Mesenchymal stem cell (in vitro differentiated cells and primary cell): ENCODE measurements at regions not wholly inside any gene's neighbourhood (a gene's known extent, or its start where the extent isn't known, plus 50 kb on each side); places are given as distances from the start of the nearest gene placed in this dataset.

ENCODE experiments used
- DNase-seq: peaks from one replicate; pipeline ENCODE4 v3.0.0-alpha.2; 2013
- H2AFZ ChIP-seq: one replicate; pipeline ENCODE4 v1.6.1; 2013; ENCODE audit warnings: low read depth, mild to moderate bottlenecking, control low read depth, inconsistent platforms, low read length, moderate library complexity
- H2AK5ac ChIP-seq: 2 replicates; pipeline ENCODE4 v1.6.1; 2013; ENCODE audit warnings: low read length, moderate library complexity, mild to moderate bottlenecking, inconsistent platforms; ENCODE audit not compliant: severe bottlenecking
- H2BK120ac ChIP-seq: one replicate; pipeline ENCODE4 v1.6.1; 2013; ENCODE audit warnings: low read depth, mild to moderate bottlenecking, inconsistent platforms, low read length, moderate library complexity
- H2BK12ac ChIP-seq, 2 experiments: one replicate each; pipeline ENCODE4 v1.6.1; 2013; ENCODE audit warnings: inconsistent platforms in 2 of 2, low read length in 2 of 2, mild to moderate bottlenecking in 2 of 2, moderate library complexity in 2 of 2, control low read depth in 1 of 2
- H2BK15ac ChIP-seq: one replicate; pipeline ENCODE4 v1.6.1; 2013; ENCODE audit warnings: mild to moderate bottlenecking, low read depth, inconsistent platforms; ENCODE audit not compliant: poor library complexity, severe bottlenecking
- H2BK5ac ChIP-seq: 2 replicates; pipeline ENCODE4 v1.6.1; 2013; ENCODE audit warnings: low read depth, mild to moderate bottlenecking, low read length, control low read depth, inconsistent platforms; ENCODE audit not compliant: poor library complexity, severe bottlenecking
- H3K14ac ChIP-seq, 2 experiments: one replicate each; pipeline ENCODE4 v1.6.1; 2013; ENCODE audit warnings: inconsistent platforms in 2 of 2, low read length in 2 of 2, control low read depth in 1 of 2, mild to moderate bottlenecking in 1 of 2, moderate library complexity in 1 of 2
- H3K18ac ChIP-seq, 2 experiments: one replicate each; pipeline ENCODE4 v1.6.1; 2013; ENCODE audit warnings: inconsistent platforms in 2 of 2, low read length in 2 of 2, control low read depth in 1 of 2, low read depth in 1 of 2, mild to moderate bottlenecking in 1 of 2
- H3K23ac ChIP-seq, 2 experiments: one replicate each; pipeline ENCODE4 v1.6.1; 2013; ENCODE audit warnings: inconsistent platforms in 2 of 2, low read length in 2 of 2, mild to moderate bottlenecking in 2 of 2, moderate library complexity in 2 of 2, control low read depth in 1 of 2
- H3K27ac ChIP-seq: 2 replicates; pipeline ENCODE4 v1.5.1; 2013; ENCODE audit warnings: mild to moderate bottlenecking, moderate library complexity, low read length, control low read depth, inconsistent platforms; ENCODE audit not compliant: poor library complexity, severe bottlenecking
- H3K27me3 ChIP-seq, 2 experiments: 2 replicates each; pipeline versions ENCODE4 v1.6.1 to v1.7.0; 2013; ENCODE audit warnings: low read length in 2 of 2, mild to moderate bottlenecking in 2 of 2, moderate library complexity in 2 of 2, control low read depth in 1 of 2, inconsistent platforms in 1 of 2; ENCODE audit not compliant: control insufficient read depth in 1 of 2, insufficient read depth in 1 of 2
- H3K36me3 ChIP-seq, 2 experiments: 2 replicates each; pipeline versions ENCODE4 v1.6.1 to v1.7.0; 2013; ENCODE audit warnings: low read length in 2 of 2, control low read depth in 1 of 2, inconsistent platforms in 1 of 2, low read depth in 1 of 2, mild to moderate bottlenecking in 1 of 2; ENCODE audit not compliant: insufficient read depth in 2 of 2, control insufficient read depth in 1 of 2
- H3K4ac ChIP-seq, 2 experiments: one replicate each; pipeline ENCODE4 v1.6.1; 2013; ENCODE audit warnings: inconsistent platforms in 2 of 2, low read length in 2 of 2, mild to moderate bottlenecking in 2 of 2, moderate library complexity in 2 of 2, control low read depth in 1 of 2, low read depth in 1 of 2
- H3K4me1 ChIP-seq: 2 replicates; pipeline ENCODE4 v1.6.1; 2013; ENCODE audit warnings: low read depth, low read length, control low read depth; ENCODE audit not compliant: control insufficient read depth, insufficient read depth
- H3K4me2 ChIP-seq: 2 replicates; pipeline ENCODE4 v1.6.1; 2013; ENCODE audit warnings: low read length, mild to moderate bottlenecking, inconsistent platforms; ENCODE audit not compliant: poor library complexity, severe bottlenecking
- H3K4me3 ChIP-seq, 2 experiments: 2 replicates each; pipeline versions ENCODE4 v1.5.1 to v1.7.0; 2013; ENCODE audit warnings: low read length in 2 of 2, mild to moderate bottlenecking in 2 of 2, control low read depth in 1 of 2, low read depth in 1 of 2; ENCODE audit not compliant: insufficient read depth in 1 of 2
- H3K79me1 ChIP-seq: replicated peaks from 2 replicates; pipeline ENCODE4 v1.6.1; 2013; ENCODE audit warnings: mild to moderate bottlenecking, control low read depth, low read length, inconsistent platforms; ENCODE audit not compliant: poor library complexity, severe bottlenecking
- H3K9ac ChIP-seq: 2 replicates; pipeline ENCODE4 v1.7.0; 2013; ENCODE audit warnings: mild to moderate bottlenecking, low read length, moderate library complexity
- H3K9me3 ChIP-seq: 2 replicates; pipeline ENCODE4 v1.7.0; 2013; ENCODE audit warnings: mild to moderate bottlenecking, low read length; ENCODE audit not compliant: control insufficient read depth
- H4K8ac ChIP-seq: one replicate; pipeline ENCODE4 v1.6.1; 2013; ENCODE audit warnings: inconsistent platforms, mild to moderate bottlenecking, low read length, moderate library complexity
- H4K91ac ChIP-seq: one replicate; pipeline ENCODE4 v1.6.1; 2013; ENCODE audit warnings: mild to moderate bottlenecking, low read length, inconsistent platforms
- WGBS: methylation state at CpG from one replicate; pipeline ENCODE4 v1.1.7; 2013; ENCODE audit warnings: mixed read lengths; 5-methylcytosine and 5-hydroxymethylcytosine counted together

DNA sequence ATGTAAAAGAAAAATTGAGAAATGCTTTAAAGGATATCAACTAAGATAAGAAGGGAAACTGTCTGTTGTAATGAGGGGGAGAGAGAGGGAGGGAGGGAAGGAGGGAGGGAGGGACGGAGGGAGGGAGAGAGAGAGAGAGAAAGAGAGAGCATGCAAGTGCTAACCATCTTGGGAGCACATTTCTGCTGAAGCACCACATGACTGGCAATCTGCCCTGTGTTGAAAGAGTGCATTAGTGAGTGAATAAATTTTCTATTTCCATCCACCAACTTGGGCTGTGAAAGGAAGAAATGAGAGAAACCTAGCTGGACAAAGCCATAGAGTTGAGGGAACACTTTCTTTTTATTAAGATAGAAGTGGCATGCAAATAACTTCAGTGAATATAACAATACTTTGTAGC lies 110.7 kb downstream of the TMX3 start:
- Histone ChIP-seq H3K27me3 (no peaks in the 10 kb centered on the region), H3K4me1 (no peaks in the 10 kb centered on the region), H2BK120ac (no peak overlapping the region), H3K27ac (no peak overlapping the region), H3K4ac (no peak overlapping the region), H2BK15ac (no peak overlapping the region), H3K23ac (no peak overlapping the region), H2BK5ac (no peak overlapping the region), H2AFZ (no peak overlapping the region), H3K18ac (no peak overlapping the region), H2AK5ac (no peak overlapping the region), H3K4me2 (no peak overlapping the region), H3K36me3 (no peaks in the 10 kb centered on the region), H2BK12ac (no peak overlapping the region), H4K8ac (no peak overlapping the region), H3K9me3 (no peaks in the 10 kb centered on the region), H3K4me3 (no peak overlapping the region), H3K79me1 (no peaks in the 10 kb centered on the region), H3K9ac (no peak overlapping the region), H4K91ac (no peak overlapping the region), H3K14ac (no peak overlapping the region)
- DNase-seq = no peak
- 72% methylated on average over 1 of the region's 1 CpG for WGBS

DNA sequence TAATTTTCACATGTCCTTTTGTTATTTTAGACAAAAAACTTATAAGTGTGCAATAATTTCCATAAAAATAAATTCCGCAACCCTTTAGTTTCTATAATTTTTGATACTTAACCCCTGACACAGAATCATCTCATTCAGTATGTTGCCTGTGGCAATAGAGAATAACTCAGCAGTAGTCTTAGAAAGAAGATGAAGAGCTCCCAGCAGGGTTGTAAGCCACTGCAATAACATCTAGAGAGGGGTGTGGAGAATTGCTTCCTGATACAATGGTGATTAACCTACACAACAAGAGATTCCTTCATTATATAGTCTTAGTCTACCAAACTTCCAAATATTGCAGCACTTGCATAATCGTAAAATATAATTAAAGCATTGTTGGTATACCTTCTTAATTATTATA lies 118.9 kb downstream of the TMX3 start:
- Histone ChIP-seq H4K8ac (no peak overlapping the region), H3K9ac (no peak overlapping the region), H3K27me3 (no peaks in the 10 kb centered on the region), H3K79me1 (no peaks in the 10 kb centered on the region), H2AFZ (no peak overlapping the region), H3K27ac (no peak overlapping the region), H3K4me3 (no peak overlapping the region), H3K4me2 (no peak overlapping the region), H3K14ac (no peak overlapping the region), H3K23ac (no peak overlapping the region), H2BK15ac (no peak overlapping the region), H3K36me3 (no peaks in the 10 kb centered on the region), H2BK5ac (no peak overlapping the region), H3K9me3 (no peaks in the 10 kb centered on the region), H3K18ac (no peak overlapping the region), H3K4me1 (no peaks in the 10 kb centered on the region), H2BK12ac (no peak overlapping the region), H3K4ac (no peak overlapping the region), H2BK120ac (no peak overlapping the region), H4K91ac (no peak overlapping the region), H2AK5ac (no peak overlapping the region)
- no peak for DNase-seq
- WGBS = no CpG with 5 or more reads among the region's 2 CpGs

DNA sequence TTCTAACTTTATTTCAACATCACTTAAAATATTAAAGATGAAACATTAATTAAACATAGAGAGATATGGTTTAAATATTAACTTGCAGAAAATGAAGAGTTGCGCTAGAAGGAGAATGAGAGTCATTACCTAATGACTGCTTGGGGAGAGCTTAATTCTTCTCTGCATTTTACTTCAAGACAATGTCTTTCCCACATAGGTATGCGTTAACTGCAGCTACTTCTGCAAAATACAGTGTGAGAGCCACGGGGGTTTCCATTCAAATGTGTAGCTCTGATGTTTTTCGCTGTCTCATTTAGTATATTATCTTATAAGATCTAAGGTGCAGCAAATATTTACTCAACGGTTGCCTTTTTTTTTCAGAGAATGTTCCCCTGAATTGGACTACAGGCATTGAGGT lies 126.7 kb downstream of the TMX3 start:
- H4K8ac ChIP-seq = no peak overlapping the region
- no peak overlapping the region for H3K4me3 ChIP-seq
- no peak overlapping the region for H2AFZ ChIP-seq
- H3K14ac ChIP-seq = no peak overlapping the region
- H2BK5ac ChIP-seq = no peak overlapping the region
- no peaks in the 10 kb centered on the region for H3K79me1 ChIP-seq
- H3K36me3 ChIP-seq = no peaks in the 10 kb centered on the region
- H2AK5ac ChIP-seq = no peak overlapping the region
- H3K9me3 ChIP-seq = no peaks in the 10 kb centered on the region
- no peak overlapping the region for H2BK120ac ChIP-seq
- H2BK15ac ChIP-seq = no peak overlapping the region
- H3K18ac ChIP-seq = no peak overlapping the region
- H3K27ac ChIP-seq = no peak overlapping the region
- no peak overlapping the region for H3K4ac ChIP-seq
- H3K9ac ChIP-seq = no peak overlapping the region
- no peak overlapping the region for H3K4me2 ChIP-seq
- no peak overlapping the region for H3K23ac ChIP-seq
- H3K4me1 ChIP-seq = no peaks in the 10 kb centered on the region
- 74% methylated on average over 3 of the region's 5 CpGs for WGBS
- no peak overlapping the region for H4K91ac ChIP-seq
- no peaks in the 10 kb centered on the region for H3K27me3 ChIP-seq
- DNase-seq = no peak
- no peak overlapping the region for H2BK12ac ChIP-seq

DNA sequence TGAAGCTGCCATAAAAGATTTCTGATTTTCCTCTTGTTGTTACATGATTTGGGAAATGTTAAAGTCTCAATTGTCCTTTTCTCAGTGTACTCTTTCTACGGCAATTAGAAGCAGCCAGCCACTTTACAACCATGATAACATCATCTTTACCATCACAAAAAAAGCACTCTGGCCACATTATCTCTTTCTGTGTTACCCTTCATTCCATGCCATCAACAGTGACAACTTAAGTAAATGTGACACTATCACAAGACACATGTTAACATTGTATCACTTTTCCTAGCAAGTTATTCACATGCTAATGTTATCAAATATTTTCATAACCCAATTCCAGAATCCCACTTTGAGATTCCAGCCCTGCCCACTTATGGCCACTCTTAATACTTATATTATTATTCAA lies 131.2 kb downstream of the TMX3 start:
- no peaks in the 10 kb centered on the region for H3K9me3 ChIP-seq
- no peaks in the 10 kb centered on the region for H3K36me3 ChIP-seq
- no peak overlapping the region for H3K9ac ChIP-seq
- H3K14ac ChIP-seq = no peak overlapping the region
- H3K18ac ChIP-seq = no peak overlapping the region
- H2AK5ac ChIP-seq = no peak overlapping the region
- H3K27ac ChIP-seq = no peak overlapping the region
- H3K27me3 ChIP-seq = no peaks in the 10 kb centered on the region
- DNase-seq = no peak
- H2BK12ac ChIP-seq = no peak overlapping the region
- no peak overlapping the region for H3K4me3 ChIP-seq
- no peak overlapping the region for H4K8ac ChIP-seq
- H3K4ac ChIP-seq = no peak overlapping the region
- no peaks in the 10 kb centered on the region for H3K4me1 ChIP-seq
- H2BK5ac ChIP-seq = no peak overlapping the region
- no peak overlapping the region for H2AFZ ChIP-seq
- H2BK120ac ChIP-seq = no peak overlapping the region
- no peak overlapping the region for H4K91ac ChIP-seq
- no peaks in the 10 kb centered on the region for H3K79me1 ChIP-seq
- no peak overlapping the region for H2BK15ac ChIP-seq
- no peak overlapping the region for H3K23ac ChIP-seq
- WGBS = 49% methylated on average over 1 of the region's 1 CpG
- no peak overlapping the region for H3K4me2 ChIP-seq
